Brain microvascular endothelial cell (primary cell): ENCODE measurements at regions not wholly inside any gene's neighbourhood (a gene's known extent, or its start where the extent isn't known, plus 50 kb on each side); places are given as distances from the start of the nearest gene placed in this dataset.

Experiments used
- DNase-seq: peaks from one replicate; pipeline ENCODE4 v3.0.0-alpha.2; 2020
- H3K27ac ChIP-seq: fragments of 250-450 bp; sonication (Bioruptor Pico); 2 replicates; pipeline ENCODE4 v1.5.1; 2020; ENCODE audit warnings: mild to moderate bottlenecking, moderate library complexity
- H3K27me3 ChIP-seq: fragments of 250-450 bp; sonication (Bioruptor Pico); replicated peaks from 2 replicates; pipeline ENCODE4 v1.5.1; 2020; ENCODE audit warnings: mild to moderate bottlenecking
- H3K36me3 ChIP-seq: fragments of 250-450 bp; sonication (Bioruptor Pico); replicated peaks from 2 replicates; pipeline ENCODE4 v1.5.1; 2020; ENCODE audit warnings: mild to moderate bottlenecking
- H3K4me3 ChIP-seq: 2 replicates; pipeline ENCODE4 v1.5.1; 2011; ENCODE audit warnings: low read depth, mild to moderate bottlenecking, control low read depth, low read length, moderate library complexity
- CTCF ChIP-seq: IDR thresholded peaks from 2 replicates; pipeline ENCODE4 v1.5.1; 2011; ENCODE audit warnings: low read depth, mild to moderate bottlenecking, moderate library complexity, low read length, control low read depth, inconsistent platforms; ENCODE audit errors: missing control alignments
- in situ Hi-C: cut with HindIII; loops from 2 replicates; pipeline ENCODE4 v1.10.0; 2017; ENCODE audit warnings: low sequenced_read_pairs, low pct_ligation_motif_present

DNA sequence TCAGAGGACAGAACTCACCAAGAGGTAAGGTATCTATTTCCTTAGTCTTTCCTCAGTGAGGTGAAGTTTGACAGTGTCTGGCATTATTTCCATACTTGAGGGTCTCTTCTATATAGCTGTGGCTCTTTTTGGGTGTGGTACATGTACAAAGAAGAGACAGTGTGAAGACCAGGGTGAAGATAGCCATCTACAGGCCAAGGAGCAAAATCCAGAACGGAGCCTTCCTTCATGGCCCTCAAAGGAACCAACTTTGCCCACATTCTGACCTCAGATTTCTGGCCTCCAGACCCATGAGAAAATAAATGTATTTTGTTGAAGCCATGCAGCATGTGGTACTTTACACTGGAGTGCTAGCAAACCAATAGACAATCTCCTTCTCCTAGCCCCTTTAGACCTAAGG lies 858.5 kb upstream of the B3GALT2 start:
- DNase-seq = no peak
- in situ Hi-C loops = no loop called here

DNA sequence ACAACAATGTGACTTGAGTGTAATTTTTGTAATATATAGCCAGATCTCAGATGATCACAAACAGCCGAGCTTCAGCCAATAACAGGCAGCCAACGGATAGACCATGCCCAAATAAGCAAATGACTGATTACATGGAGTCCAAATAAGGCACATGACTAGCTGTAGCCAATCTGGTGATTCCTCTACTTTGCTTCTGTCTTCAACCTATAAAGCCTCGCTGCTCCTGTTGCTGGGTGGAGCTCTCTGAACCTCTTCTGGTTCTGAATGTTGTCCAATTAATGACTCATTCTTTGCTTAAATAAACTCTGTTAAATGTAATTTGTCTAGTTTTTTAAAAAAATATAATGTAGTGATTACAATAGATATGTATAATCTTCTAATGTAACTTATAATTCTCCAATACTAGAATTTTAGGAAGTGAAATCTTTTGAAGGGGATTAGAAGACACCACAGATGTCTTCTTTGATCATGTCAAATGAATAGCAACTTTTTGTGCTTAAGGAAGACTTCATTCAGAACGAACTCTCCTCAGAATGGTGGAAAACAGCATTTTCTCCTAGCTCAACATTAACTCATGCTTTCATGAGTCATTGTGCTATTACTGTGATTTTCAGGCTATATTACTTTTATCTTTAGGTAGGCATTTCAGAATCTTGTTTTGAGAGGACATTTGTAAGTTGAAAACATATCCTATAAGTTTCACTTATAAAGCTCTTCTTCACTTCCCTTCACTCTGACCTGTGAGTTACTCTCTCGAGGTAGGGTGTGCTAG lies 857.8 kb upstream of the B3GALT2 start:
- no peaks in the 10 kb centered on the region for H3K36me3 ChIP-seq
- H3K27ac ChIP-seq = peak overlapping the region; percentile 12
- no peak overlapping the region for H3K4me3 ChIP-seq
- peak; percentile 34 for DNase-seq
- in situ Hi-C loops = no loop called here
- no peak for TF ChIP-seq CTCF
- H3K27me3 ChIP-seq = no peaks in the 10 kb centered on the region

More for the DNA sequence above, 858.5 kb upstream of the B3GALT2 start:
- Histone ChIP-seq H3K27me3 (no peaks in the 10 kb centered on the region), H3K36me3 (no peaks in the 10 kb centered on the region), H3K27ac (peak overlapping the region; percentile 1), H3K4me3 (no peak overlapping the region)
- TF ChIP-seq CTCF = no peak

- no peak overlapping the region for H3K4me3 ChIP-seq
- DNase-seq = no peak
- no peak overlapping the region for H3K27ac ChIP-seq
- no peaks in the 10 kb centered on the region for H3K27me3 ChIP-seq
- H3K36me3 ChIP-seq = no peaks in the 10 kb centered on the region
- no peak for TF ChIP-seq CTCF
- in situ Hi-C loops = no loop called here
Observed at GRCh38 chr1:194042736-194043135, 856.3 kb upstream of the B3GALT2 start.

GRCh38 chr1:194040496-194040895 lies 854.1 kb upstream of the B3GALT2 start:
- no peak for DNase-seq
- in situ Hi-C loops = no loop called here
- Histone ChIP-seq H3K27me3 (no peaks in the 10 kb centered on the region), H3K27ac (no peak overlapping the region), H3K4me3 (no peak overlapping the region), H3K36me3 (no peaks in the 10 kb centered on the region)
- no peak for TF ChIP-seq CTCF

DNA sequence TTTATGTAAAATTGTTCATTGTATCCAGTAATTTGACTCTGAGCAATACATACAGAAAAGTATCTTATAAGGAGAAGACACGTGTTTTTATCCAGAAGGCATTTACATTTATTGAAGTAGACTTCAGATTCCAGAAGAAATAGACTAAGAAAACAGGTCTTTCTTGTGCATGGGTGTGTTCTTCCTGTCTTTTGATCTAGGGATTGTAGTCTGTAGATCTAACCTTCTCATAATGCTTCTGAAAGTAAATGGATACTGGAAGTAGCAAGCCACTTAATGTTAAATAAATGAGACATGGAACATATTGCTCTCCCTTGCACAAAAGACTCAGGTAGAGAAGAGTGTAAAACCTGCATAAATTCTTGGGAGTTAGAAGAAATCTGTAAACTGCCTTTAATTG lies 853.2 kb upstream of the B3GALT2 start:
- H3K27me3 ChIP-seq = no peaks in the 10 kb centered on the region
- no peak for DNase-seq
- no peaks in the 10 kb centered on the region for H3K36me3 ChIP-seq
- TF ChIP-seq CTCF = no peak
- H3K4me3 ChIP-seq = no peak overlapping the region
- in situ Hi-C loops = no loop called here
- H3K27ac ChIP-seq = no peak overlapping the region

DNA sequence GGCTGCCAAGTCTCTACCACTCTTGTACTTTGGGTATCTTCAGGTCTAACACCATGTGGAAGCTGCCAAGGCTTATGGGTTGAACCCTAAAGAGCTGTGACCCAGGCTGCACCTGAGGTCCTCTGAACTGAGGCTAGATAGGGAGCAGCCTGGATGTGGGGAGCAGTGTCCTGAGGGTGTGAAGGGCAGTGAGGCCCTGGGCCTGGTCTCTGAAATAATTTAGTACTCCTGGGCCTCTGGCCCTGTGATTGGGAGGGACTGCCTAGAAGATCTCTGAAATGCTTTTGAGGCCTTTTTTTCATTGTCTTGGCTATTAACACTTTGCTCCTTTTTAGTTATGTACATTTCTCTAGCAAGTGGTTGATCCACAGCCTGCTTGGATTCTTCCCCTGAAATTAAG lies 847.2 kb upstream of the B3GALT2 start:
- Histone ChIP-seq H3K4me3 (no peak overlapping the region), H3K27ac (no peak overlapping the region), H3K27me3 (no peaks in the 10 kb centered on the region), H3K36me3 (no peaks in the 10 kb centered on the region)
- no peak for TF ChIP-seq CTCF
- in situ Hi-C loops = no loop called here
- no peak for DNase-seq
